Hematopoietic multipotent progenitor cell treated with erythropoietin and hydrocortisone succinate and interleukin-3 and kit ligand, for 17 days (in vitro differentiated cells): ENCODE measurements at regions not wholly inside any gene's neighbourhood (a gene's known extent, or its start where the extent isn't known, plus 50 kb on each side); places are given as distances from the start of the nearest gene placed in this dataset.
"Not testable (repeated sequence)": the region's sequence is repeated elsewhere in the genome, so short reads cannot be mapped to it uniquely, and the experiment has no call there.

Experiments
- DNase-seq: peaks from one replicate; pipeline ENCODE4 v3.0.0-alpha.2; 2015; ENCODE audit warnings: low spot score

GRCh38 chr21:41585199-41585994, 77.4 kb upstream of the TMPRSS2 start:
- no peak for DNase-seq

- no peak for DNase-seq
Measured at GRCh38 chr21:41584603-41585176, 76.7 kb upstream of the TMPRSS2 start.

- DNase-seq, result no peak
Measured at GRCh38 chr21:41583274-41583790, 75.4 kb upstream of the TMPRSS2 start.

GRCh38 chr21:41582866-41583265, 74.9 kb upstream of the TMPRSS2 start:
- no peak for DNase-seq

GRCh38 chr21:41582298-41582840, 74.4 kb upstream of the TMPRSS2 start:
- no peak for DNase-seq

- DNase-seq, result no peak
Measured at GRCh38 chr21:41581592-41582228, 73.8 kb upstream of the TMPRSS2 start.

GRCh38 chr21:41580758-41581554, 73.0 kb upstream of the TMPRSS2 start:
- DNase-seq, result no peak

- no peak for DNase-seq
Measured at GRCh38 chr21:41579692-41580091, 71.7 kb upstream of the TMPRSS2 start.

- DNase-seq, result no peak
Measured at GRCh38 chr21:41578716-41579115, 70.8 kb upstream of the TMPRSS2 start.

GRCh38 chr21:41578083-41578482, 70.1 kb upstream of the TMPRSS2 start:
- DNase-seq, result no peak

- DNase-seq, result no peak
Measured at GRCh38 chr21:41576013-41576615, 68.2 kb upstream of the TMPRSS2 start.

- DNase-seq, result no peak
Measured at GRCh38 chr21:41573902-41574690, 66.1 kb upstream of the TMPRSS2 start.

- no peak for DNase-seq
Measured at GRCh38 chr21:41571938-41572510, 64.1 kb upstream of the TMPRSS2 start.

GRCh38 chr21:41570791-41571355, 62.9 kb upstream of the TMPRSS2 start:
- DNase-seq, result no peak

GRCh38 chr21:41568606-41569385, 60.8 kb upstream of the TMPRSS2 start:
- no peak for DNase-seq

- no peak for DNase-seq
Measured at GRCh38 chr21:41567901-41568510, 60.0 kb upstream of the TMPRSS2 start.

- DNase-seq, result not testable (repeated sequence)
Measured at GRCh38 chr21:41567237-41567636, 59.3 kb upstream of the TMPRSS2 start.

- no peak for DNase-seq
Measured at GRCh38 chr21:41566500-41567014, 58.6 kb upstream of the TMPRSS2 start.
